ENCODE measurements at regions not wholly inside any gene's neighbourhood (a gene's known extent, or its start where the extent isn't known, plus 50 kb on each side); places are given as distances from the start of the nearest gene placed in this dataset.
"Not testable (repeated sequence)": the region's sequence is repeated elsewhere in the genome, so short reads cannot be mapped to it uniquely, and the experiment has no call there.

GRCh38 chr12:131229426-131230339 lies 276.0 kb downstream of the ADGRD1 start:
- ChIA-PET POLR2A (interaction anchor here (0.7 kb wide), 1 partner anchor 21 kb away, joined by 4 read pairs; no protein-coding TSS in a partner anchor), CTCF (interaction anchor here (0.7 kb wide), 1 partner anchor 93 kb away, joined by 3 read pairs; no protein-coding TSS in a partner anchor)
- TF ChIP-seq, protein P1, sequence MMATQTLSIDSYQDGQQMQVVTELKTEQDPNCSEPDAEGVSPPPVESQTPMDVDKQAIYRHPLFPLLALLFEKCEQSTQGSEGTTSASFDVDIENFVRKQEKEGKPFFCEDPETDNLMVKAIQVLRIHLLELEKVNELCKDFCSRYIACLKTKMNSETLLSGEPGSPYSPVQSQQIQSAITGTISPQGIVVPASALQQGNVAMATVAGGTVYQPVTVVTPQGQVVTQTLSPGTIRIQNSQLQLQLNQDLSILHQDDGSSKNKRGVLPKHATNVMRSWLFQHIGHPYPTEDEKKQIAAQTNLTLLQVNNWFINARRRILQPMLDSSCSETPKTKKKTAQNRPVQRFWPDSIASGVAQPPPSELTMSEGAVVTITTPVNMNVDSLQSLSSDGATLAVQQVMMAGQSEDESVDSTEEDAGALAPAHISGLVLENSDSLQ (IDR thresholded peaks at IDR 0.05): no peak
- TF ChIP-seq BHLHE40 (IDR thresholded peaks at IDR 0.05; ENCODE audit: borderline replicate concordance) (no peak), FOXK2 (IDR thresholded peaks at IDR 0.05) (no peak), L3MBTL2 (conservative IDR thresholded peaks at IDR 0.05) (no peak), CTBP1 (IDR thresholded peaks at IDR 0.05; ENCODE audit: borderline replicate concordance) (no peak), SP1 (IDR thresholded peaks at IDR 0.05) (no peak), NFRKB (IDR thresholded peaks at IDR 0.05) (no peak), LEF1 (IDR thresholded peaks at IDR 0.05; ENCODE audit: borderline replicate concordance) (no peak), SUZ12 (IDR thresholded peaks at IDR 0.05) (no peak), TARDBP (IDR thresholded peaks at IDR 0.05) (no peak), ARNT (IDR thresholded peaks at IDR 0.05) (no peak), ELF4 (IDR thresholded peaks at IDR 0.05) (no peak), ZNF384 (IDR thresholded peaks at IDR 0.05) (no peak), FOXM1 (IDR thresholded peaks at IDR 0.05; ENCODE audit: borderline replicate concordance) (no peak), FOXA1 (IDR thresholded peaks at IDR 0.05) (no peak)
- DNase-seq (ENCODE audit: extremely low spot score): no peak

- ChIA-PET CTCF (no interaction called here), POLR2A (interaction anchor here (0.7 kb wide), 1 partner anchor 20 kb away, joined by 4 read pairs; no protein-coding TSS in a partner anchor)
- no peak for DNase-seq (ENCODE audit: extremely low spot score)
- TF ChIP-seq FOXM1 (IDR thresholded peaks at IDR 0.05; ENCODE audit: borderline replicate concordance) (no peak), LEF1 (IDR thresholded peaks at IDR 0.05; ENCODE audit: borderline replicate concordance) (no peak), SP1 (IDR thresholded peaks at IDR 0.05) (no peak), ARNT (IDR thresholded peaks at IDR 0.05) (no peak), NFRKB (IDR thresholded peaks at IDR 0.05) (no peak), L3MBTL2 (conservative IDR thresholded peaks at IDR 0.05) (no peak), ZNF384 (IDR thresholded peaks at IDR 0.05) (no peak), SUZ12 (IDR thresholded peaks at IDR 0.05) (no peak), ELF4 (IDR thresholded peaks at IDR 0.05) (no peak), TARDBP (IDR thresholded peaks at IDR 0.05) (no peak), BHLHE40 (IDR thresholded peaks at IDR 0.05; ENCODE audit: borderline replicate concordance) (no peak), FOXK2 (IDR thresholded peaks at IDR 0.05) (no peak), CTBP1 (IDR thresholded peaks at IDR 0.05; ENCODE audit: borderline replicate concordance) (no peak)
- TF ChIP-seq, protein P1 (IDR thresholded peaks at IDR 0.05): no peak
Measured at GRCh38 chr12:131230340-131231031, 276.8 kb downstream of the ADGRD1 start.

DNA sequence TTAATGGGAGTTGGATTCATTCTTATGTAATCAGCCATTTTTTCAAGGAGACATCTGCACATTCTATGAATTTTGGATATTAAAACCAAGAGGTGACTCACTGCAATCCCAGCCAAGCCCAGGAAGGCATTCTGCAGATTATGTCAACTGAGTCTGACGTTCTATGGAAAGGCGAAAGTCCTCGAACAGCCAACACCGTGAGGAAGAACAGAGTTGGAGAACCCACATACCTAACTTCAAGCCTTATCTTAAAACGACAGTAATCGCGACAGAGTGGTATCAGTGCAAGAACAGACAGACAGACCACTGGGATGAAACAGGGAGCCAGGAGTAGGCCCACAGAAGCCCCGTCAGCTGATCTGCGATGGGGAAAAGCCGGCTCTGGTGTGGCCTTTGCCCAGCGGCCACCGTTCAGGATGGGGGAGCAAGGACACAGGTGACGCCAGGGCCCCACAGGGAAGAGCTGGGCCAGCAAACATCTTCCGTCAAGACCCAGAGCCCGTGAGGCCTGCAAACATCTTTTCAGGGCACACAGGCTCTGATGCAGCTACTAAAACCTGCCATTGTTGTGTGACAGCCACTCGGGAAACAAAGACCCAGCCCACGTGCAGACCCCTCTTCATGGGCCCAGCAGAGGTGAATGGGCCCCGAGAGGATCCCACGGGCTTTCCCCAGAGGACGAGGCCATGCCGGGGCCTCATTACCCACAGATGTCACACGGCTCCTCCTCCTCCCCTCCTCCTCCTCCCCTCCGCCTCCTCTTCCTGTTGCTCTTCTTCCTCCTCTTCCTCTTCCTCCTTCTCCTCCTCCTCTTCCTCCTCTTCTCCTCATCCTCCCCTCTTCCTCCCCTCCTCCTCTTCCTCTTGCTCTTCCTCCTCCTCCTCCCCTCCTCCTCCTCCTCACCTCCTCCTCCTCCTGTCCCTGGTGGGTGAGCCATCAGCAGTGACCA lies 277.6 kb downstream of the ADGRD1 start:
- ChIA-PET CTCF (no interaction called here), POLR2A (no interaction called here)
- no peak for DNase-seq (ENCODE audit: extremely low spot score)
- TF ChIP-seq SP1 (IDR thresholded peaks at IDR 0.05) (no peak), ZNF384 (IDR thresholded peaks at IDR 0.05) (no peak), TARDBP (IDR thresholded peaks at IDR 0.05) (no peak), FOXM1 (IDR thresholded peaks at IDR 0.05; ENCODE audit: borderline replicate concordance) (no peak)

DNA sequence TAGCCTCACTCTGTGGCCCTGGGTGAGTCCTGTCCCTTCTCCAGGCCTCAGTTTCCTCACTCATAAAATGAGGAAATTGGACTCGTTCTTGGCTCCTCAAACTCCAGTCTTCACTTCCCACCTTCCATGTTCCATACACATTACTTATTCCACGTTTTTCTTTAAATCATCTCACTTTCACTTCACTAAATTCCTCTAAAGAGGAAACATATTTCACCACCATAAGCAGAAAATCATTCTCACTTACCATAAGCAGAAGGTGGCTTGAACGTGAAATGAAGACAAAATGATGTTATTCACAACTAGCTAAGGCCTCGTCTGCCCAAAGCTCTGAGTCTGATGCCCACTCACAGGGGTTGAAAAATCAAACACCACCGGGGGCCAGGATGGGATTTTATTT lies 278.3 kb downstream of the ADGRD1 start:
- TF ChIP-seq SP1 (IDR thresholded peaks at IDR 0.05): no peak
- TF ChIP-seq HDGF (IDR thresholded peaks at IDR 0.05; ENCODE audit: borderline replicate concordance): no peak
- no peak for TF ChIP-seq ZNF384 (IDR thresholded peaks at IDR 0.05)
- TF ChIP-seq ELF4 (IDR thresholded peaks at IDR 0.05): no peak
- TF ChIP-seq BHLHE40 (IDR thresholded peaks at IDR 0.05; ENCODE audit: borderline replicate concordance): no peak
- no peak for TF ChIP-seq CTBP1 (IDR thresholded peaks at IDR 0.05; ENCODE audit: borderline replicate concordance)
- TF ChIP-seq TARDBP (IDR thresholded peaks at IDR 0.05): no peak
- no peak for TF ChIP-seq SUZ12 (IDR thresholded peaks at IDR 0.05)
- TF ChIP-seq, protein P1 (IDR thresholded peaks at IDR 0.05): no peak
- no peak for TF ChIP-seq ARNT (IDR thresholded peaks at IDR 0.05)
- TF ChIP-seq FOXA1 (IDR thresholded peaks at IDR 0.05): no peak
- TF ChIP-seq L3MBTL2 (conservative IDR thresholded peaks at IDR 0.05): no peak
- TF ChIP-seq NFRKB (IDR thresholded peaks at IDR 0.05): no peak
- CTCF ChIA-PET: no interaction called here
- no peak for DNase-seq (ENCODE audit: extremely low spot score)
- POLR2A ChIA-PET: no interaction called here

GRCh38 chr12:131232872-131233271 lies 279.2 kb downstream of the ADGRD1 start:
- DNase-seq (ENCODE audit: extremely low spot score); POLR2A ChIA-PET; CTCF ChIA-PET: not testable (repeated sequence)

- DNase-seq (ENCODE audit: extremely low spot score); POLR2A ChIA-PET; CTCF ChIA-PET: not testable (repeated sequence)
Measured at GRCh38 chr12:131233850-131234789, 280.4 kb downstream of the ADGRD1 start.

DNA sequence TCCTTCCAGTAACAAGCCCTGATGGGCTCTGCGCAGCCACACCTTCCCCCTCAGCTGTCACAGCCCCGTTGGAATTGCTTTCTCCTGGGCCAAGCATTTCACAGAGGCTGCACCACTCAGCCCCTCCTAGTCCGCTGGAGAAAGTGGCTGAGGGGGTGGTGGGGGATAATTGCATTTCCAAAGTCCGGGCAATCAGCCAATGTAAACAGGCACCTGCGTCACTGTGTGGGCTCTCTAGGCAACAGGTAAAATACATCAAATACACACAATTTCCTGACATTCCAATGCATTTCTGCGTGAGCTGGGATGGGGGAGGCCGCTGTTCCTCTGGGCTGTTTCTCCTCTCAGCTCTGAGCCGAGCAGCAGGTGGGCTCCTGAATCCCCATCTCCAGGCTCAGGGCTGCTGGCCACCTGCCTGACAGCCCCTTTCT lies 281.1 kb downstream of the ADGRD1 start:
- POLR2A ChIA-PET; CTCF ChIA-PET; DNase-seq (ENCODE audit: extremely low spot score): not testable (repeated sequence)
